Suprapubic skin (tissue), 4 donors: ENCODE measurements at regions not wholly inside any gene's neighbourhood (a gene's known extent, or its start where the extent isn't known, plus 50 kb on each side); places are given as distances from the start of the nearest gene placed in this dataset.

ENCODE experiments used
- EP300 ChIP-seq: sonication (generic); formaldehyde crosslinking; IDR thresholded peaks from one replicate; pipeline ENCODE4 v1.6.1; 2017; ENCODE audit warnings: antibody characterized with exemption
- POLR2AphosphoS5 ChIP-seq, 3 donors: sonication (generic); formaldehyde crosslinking; IDR thresholded peaks; one replicate each; pipeline ENCODE4 v1.6.1; 2017; ENCODE audit warnings: antibody characterized with exemption in 3 of 3
- TF ChIP-seq, protein P1 (sequence below), 2 donors: fragments of 200-600 bp in 1 of 2; fragments of 450-650 bp in 1 of 2; sonication (generic) in 1 of 2; IDR thresholded peaks; one replicate each; pipeline ENCODE4 v1.5.1; 2016 to 2019; ENCODE audit warnings: antibody characterized with exemption in 2 of 2, mild to moderate bottlenecking in 1 of 2, moderate library complexity in 1 of 2

DNA sequence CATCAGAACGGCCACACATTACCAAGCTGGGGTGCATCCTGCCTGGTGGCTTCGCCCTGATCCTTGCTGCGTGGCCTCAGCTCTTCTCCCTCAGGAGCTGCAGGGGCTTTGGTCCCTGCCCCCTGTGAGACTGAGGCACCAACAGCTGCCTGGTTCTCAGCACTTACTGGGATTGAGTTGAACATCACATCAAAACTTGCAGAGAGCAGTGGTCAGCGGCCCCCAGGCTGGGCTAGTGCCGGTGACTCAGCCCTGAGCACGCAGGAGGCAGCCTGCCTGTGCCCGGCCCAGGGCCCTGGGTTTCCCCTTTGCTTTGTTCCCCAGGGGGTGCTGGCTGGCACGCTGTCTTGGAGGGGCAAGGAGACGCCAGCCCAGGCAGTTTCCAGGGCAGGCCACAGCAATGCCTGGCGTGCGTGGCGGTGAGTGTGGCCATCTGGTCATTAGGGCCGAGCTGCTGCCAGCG, 63.3 kb downstream of the DLL1 start:
- TF ChIP-seq, protein P1, sequence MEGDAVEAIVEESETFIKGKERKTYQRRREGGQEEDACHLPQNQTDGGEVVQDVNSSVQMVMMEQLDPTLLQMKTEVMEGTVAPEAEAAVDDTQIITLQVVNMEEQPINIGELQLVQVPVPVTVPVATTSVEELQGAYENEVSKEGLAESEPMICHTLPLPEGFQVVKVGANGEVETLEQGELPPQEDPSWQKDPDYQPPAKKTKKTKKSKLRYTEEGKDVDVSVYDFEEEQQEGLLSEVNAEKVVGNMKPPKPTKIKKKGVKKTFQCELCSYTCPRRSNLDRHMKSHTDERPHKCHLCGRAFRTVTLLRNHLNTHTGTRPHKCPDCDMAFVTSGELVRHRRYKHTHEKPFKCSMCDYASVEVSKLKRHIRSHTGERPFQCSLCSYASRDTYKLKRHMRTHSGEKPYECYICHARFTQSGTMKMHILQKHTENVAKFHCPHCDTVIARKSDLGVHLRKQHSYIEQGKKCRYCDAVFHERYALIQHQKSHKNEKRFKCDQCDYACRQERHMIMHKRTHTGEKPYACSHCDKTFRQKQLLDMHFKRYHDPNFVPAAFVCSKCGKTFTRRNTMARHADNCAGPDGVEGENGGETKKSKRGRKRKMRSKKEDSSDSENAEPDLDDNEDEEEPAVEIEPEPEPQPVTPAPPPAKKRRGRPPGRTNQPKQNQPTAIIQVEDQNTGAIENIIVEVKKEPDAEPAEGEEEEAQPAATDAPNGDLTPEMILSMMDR (IDR thresholded peaks at IDR 0.05): no peak
- no peak for TF ChIP-seq EP300
- no peak for TF ChIP-seq POLR2AphosphoS5 (IDR thresholded peaks at IDR 0.05)
